Endothelial cell of umbilical vein (primary cell): ENCODE measurements at regions not wholly inside any gene's neighbourhood (a gene's known extent, or its start where the extent isn't known, plus 50 kb on each side); places are given as distances from the start of the nearest gene placed in this dataset.

Experiments
- EZH2 ChIP-seq: IDR thresholded peaks from 2 replicates; pipeline ENCODE4 v1.6.1; 2012; ENCODE audit warnings: borderline replicate concordance, low read depth, mild to moderate bottlenecking, moderate library complexity, low read length, inconsistent platforms; ENCODE audit not compliant: severe bottlenecking
- POLR2AphosphoS5 ChIP-seq: IDR thresholded peaks from 2 replicates; pipeline ENCODE4 v1.6.1; 2012; ENCODE audit warnings: low read depth, mild to moderate bottlenecking, control low read depth, low read length, moderate library complexity; ENCODE audit not compliant: insufficient read depth
- TF ChIP-seq, protein P1 (sequence below), 2 donors: IDR thresholded peaks; 1 replicate in 1 of 2; 2 replicates in 1 of 2; pipeline ENCODE4 v1.5.1; 2011; ENCODE audit warnings: low read length in 2 of 2, mild to moderate bottlenecking in 2 of 2, moderate library complexity in 2 of 2, control low read depth in 1 of 2, inconsistent platforms in 1 of 2, low read depth in 1 of 2; ENCODE audit not compliant: insufficient read depth in 1 of 2; ENCODE audit errors: extremely low read depth in 1 of 2

DNA sequence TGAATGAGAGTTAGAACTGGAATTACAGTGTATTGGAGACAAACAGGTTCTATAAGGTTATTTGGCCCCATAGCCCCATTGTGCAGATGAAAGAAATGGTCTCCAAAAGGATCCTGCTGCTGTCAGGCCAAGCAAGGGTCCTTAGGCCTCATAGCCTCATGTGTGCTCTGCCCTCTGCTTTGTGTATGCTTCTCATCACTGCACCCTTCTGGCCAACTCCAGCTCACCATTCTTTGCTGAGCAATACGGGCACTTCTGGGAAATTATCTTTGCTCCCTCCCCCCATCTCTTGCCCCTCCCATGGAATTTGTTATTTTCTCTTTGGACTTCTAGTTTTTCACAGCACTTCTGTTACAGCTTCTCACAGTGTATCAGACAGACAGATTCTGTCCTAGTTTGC, 298.8 kb downstream of the FOXA2 start:
- TF ChIP-seq, protein P1, sequence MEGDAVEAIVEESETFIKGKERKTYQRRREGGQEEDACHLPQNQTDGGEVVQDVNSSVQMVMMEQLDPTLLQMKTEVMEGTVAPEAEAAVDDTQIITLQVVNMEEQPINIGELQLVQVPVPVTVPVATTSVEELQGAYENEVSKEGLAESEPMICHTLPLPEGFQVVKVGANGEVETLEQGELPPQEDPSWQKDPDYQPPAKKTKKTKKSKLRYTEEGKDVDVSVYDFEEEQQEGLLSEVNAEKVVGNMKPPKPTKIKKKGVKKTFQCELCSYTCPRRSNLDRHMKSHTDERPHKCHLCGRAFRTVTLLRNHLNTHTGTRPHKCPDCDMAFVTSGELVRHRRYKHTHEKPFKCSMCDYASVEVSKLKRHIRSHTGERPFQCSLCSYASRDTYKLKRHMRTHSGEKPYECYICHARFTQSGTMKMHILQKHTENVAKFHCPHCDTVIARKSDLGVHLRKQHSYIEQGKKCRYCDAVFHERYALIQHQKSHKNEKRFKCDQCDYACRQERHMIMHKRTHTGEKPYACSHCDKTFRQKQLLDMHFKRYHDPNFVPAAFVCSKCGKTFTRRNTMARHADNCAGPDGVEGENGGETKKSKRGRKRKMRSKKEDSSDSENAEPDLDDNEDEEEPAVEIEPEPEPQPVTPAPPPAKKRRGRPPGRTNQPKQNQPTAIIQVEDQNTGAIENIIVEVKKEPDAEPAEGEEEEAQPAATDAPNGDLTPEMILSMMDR (IDR thresholded peaks at IDR 0.05; ENCODE audit: extremely low read depth in 1 of 2, insufficient read depth in 1 of 2, low read depth in 1 of 2, low read length in 2 of 2), result no peak
- TF ChIP-seq POLR2AphosphoS5, result no peak
- TF ChIP-seq EZH2, result no peak
